MM.1S (cell line): ENCODE measurements at regions not wholly inside any gene's neighbourhood (a gene's known extent, or its start where the extent isn't known, plus 50 kb on each side); places are given as distances from the start of the nearest gene placed in this dataset.

ENCODE experiments used
- EZH2 ChIP-seq: fragments of 300-600 bp; sonication (generic); optimal IDR thresholded peaks from 2 replicates; pipeline ENCODE3; 2017; ENCODE audit warnings: low read depth, mild to moderate bottlenecking, antibody characterized with exemption, low read length, mixed read lengths
- EZH2phosphoT487 ChIP-seq: fragments of 300-600 bp; sonication (generic); IDR thresholded peaks from 2 replicates; pipeline ENCODE4 v1.6.1; 2018; ENCODE audit warnings: antibody characterized with exemption, low read length
- TF ChIP-seq, protein P1 (sequence below): fragments of 300-600 bp; sonication (generic); IDR thresholded peaks from 2 replicates; pipeline ENCODE4 v1.5.1; 2016; ENCODE audit warnings: antibody characterized with exemption, low read length, mixed read lengths

DNA sequence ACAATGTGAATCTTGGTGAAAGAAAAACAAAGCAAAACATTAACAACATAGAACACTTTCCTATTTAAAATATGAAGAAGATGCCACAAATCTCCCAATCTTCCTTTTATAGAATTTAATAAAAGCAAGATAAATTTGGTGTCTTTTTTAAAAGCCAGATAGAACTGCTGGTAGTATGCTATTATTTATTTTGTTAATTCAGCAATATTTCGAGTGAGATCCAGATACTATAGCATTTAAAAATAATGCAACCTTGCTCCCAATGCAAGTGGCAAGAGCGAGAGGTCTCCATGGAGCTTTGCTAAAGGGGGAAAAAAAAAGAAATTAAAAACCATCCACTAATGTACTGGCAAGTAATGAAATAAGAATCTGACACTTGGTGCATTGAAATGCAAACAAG lies 121.8 kb downstream of the IL20RB start:
- no peak for TF ChIP-seq EZH2
- no peak for TF ChIP-seq EZH2phosphoT487
- TF ChIP-seq, protein P1, sequence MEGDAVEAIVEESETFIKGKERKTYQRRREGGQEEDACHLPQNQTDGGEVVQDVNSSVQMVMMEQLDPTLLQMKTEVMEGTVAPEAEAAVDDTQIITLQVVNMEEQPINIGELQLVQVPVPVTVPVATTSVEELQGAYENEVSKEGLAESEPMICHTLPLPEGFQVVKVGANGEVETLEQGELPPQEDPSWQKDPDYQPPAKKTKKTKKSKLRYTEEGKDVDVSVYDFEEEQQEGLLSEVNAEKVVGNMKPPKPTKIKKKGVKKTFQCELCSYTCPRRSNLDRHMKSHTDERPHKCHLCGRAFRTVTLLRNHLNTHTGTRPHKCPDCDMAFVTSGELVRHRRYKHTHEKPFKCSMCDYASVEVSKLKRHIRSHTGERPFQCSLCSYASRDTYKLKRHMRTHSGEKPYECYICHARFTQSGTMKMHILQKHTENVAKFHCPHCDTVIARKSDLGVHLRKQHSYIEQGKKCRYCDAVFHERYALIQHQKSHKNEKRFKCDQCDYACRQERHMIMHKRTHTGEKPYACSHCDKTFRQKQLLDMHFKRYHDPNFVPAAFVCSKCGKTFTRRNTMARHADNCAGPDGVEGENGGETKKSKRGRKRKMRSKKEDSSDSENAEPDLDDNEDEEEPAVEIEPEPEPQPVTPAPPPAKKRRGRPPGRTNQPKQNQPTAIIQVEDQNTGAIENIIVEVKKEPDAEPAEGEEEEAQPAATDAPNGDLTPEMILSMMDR, result no peak
